IPS DF 4.7 (cell line): ENCODE measurements at regions not wholly inside any gene's neighbourhood (a gene's known extent, or its start where the extent isn't known, plus 50 kb on each side); places are given as distances from the start of the nearest gene placed in this dataset.

Experiments used
- DNase-seq: peaks from one replicate; pipeline ENCODE4 v3.0.0-alpha.2; 2013; ENCODE audit warnings: low spot score; ENCODE audit errors: extremely low read depth

DNA sequence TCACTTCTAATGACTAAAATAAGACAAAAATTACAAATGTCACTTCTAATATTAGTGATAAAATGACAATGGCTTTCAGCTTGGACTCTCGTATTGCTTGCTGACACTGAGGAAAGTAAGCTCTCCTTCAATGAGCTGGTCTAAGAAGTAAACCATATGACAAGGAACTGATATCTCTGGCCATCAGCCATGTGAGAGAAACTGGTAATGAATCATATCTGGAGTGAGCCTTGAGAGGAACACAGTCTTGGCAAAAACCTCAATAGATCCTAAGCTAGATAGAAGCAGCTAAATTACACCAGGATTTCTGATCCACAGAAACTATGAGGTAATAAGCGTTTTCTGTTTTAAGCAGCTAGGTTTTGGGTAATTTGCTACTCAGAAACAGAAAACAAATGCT is 1575.1 kb downstream of the OTOL1 start:
- no peak for DNase-seq
